ENCODE measurements at regions not wholly inside any gene's neighbourhood (a gene's known extent, or its start where the extent isn't known, plus 50 kb on each side); places are given as distances from the start of the nearest gene placed in this dataset.

DNA sequence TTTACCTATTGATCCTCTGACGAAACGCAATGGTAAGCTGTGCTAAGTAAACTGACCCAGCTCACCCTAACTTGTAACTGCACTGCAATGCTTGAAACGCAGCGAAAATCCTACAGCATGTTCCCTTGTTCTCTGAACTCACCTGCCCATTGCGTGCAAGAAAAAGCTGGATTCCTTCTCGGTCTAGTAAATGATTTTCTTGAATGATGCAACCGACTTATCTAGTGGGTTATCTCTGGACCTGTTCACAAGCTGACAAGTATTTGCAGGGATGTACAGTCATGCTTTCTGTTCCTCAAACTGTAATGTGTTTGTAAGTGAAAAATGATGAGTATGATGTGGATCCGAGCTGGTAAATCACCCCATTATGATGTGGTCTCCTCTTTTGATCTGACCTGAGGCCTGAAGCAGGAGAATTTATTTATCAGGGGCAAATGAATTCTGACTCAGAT is 140.1 kb downstream of the BTC start:
- Histone ChIP-seq H3K9me3 (ENCODE audit: control insufficient read depth, insufficient read depth, low read depth, low read length) (no peaks in the 10 kb centered on the region), H3K36me3 (ENCODE audit: control insufficient read depth in 2 of 2, insufficient read depth in 1 of 2, low read length in 2 of 2) (no peaks in the 10 kb centered on the region), H3K4me1 (ENCODE audit: control insufficient read depth, insufficient read depth, low read length) (no peaks in the 10 kb centered on the region), H3K27ac (ENCODE audit: extremely low read depth, low read depth, low read length) (no peak overlapping the region), H3K4me3 (ENCODE audit: low read depth, low read length) (no peak overlapping the region)
- ChIA-PET CTCF (interaction anchor here (0.6 to 1.0 kb wide), 2 partner anchors 31 to 277 kb away, joined by 3 read pairs; no protein-coding TSS in a partner anchor), POLR2A (no interaction called here)
- TF ChIP-seq HOXD13 (CRISPR knock-in tag; IDR thresholded peaks at IDR 0.05; ENCODE audit: borderline replicate concordance), result peak; percentile 81; the same call in 1 of the 2 replicates
- no peak for TF ChIP-seq ZNF561 (tag by site-specific recombination; IDR thresholded peaks at IDR 0.05; ENCODE audit: borderline replicate concordance)

DNA sequence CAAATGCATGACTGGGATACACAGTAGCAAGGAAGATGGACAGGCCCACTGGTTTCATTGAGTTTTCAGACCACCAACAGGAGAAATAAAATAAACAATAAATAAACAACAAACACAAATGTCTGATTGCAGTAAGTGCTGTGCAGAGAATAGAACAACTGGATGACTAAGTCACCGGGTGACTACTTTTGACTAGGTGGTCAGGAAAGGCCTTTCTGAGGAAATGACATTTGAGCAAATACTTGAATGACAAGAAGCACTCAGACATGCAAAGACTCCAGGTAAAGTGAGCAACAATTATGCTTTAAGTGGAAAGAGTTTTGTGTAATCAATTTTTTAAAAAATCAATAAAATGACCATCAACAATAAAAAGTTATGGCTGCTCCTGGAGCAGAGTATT is 137.7 kb downstream of the BTC start:
- H3K36me3 ChIP-seq (ENCODE audit: control insufficient read depth in 2 of 2, insufficient read depth in 1 of 2, low read length in 2 of 2), result no peaks in the 10 kb centered on the region
- no peak overlapping the region for H3K4me3 ChIP-seq (ENCODE audit: low read depth, low read length)
- ChIA-PET CTCF (no interaction called here), POLR2A (no interaction called here)
- no peaks in the 10 kb centered on the region for H3K9me3 ChIP-seq (ENCODE audit: control insufficient read depth, insufficient read depth, low read depth, low read length)
- no peaks in the 10 kb centered on the region for H3K4me1 ChIP-seq (ENCODE audit: control insufficient read depth, insufficient read depth, low read length)
- no peak overlapping the region for H3K27ac ChIP-seq (ENCODE audit: extremely low read depth, low read depth, low read length)
- TF ChIP-seq, protein P1, sequence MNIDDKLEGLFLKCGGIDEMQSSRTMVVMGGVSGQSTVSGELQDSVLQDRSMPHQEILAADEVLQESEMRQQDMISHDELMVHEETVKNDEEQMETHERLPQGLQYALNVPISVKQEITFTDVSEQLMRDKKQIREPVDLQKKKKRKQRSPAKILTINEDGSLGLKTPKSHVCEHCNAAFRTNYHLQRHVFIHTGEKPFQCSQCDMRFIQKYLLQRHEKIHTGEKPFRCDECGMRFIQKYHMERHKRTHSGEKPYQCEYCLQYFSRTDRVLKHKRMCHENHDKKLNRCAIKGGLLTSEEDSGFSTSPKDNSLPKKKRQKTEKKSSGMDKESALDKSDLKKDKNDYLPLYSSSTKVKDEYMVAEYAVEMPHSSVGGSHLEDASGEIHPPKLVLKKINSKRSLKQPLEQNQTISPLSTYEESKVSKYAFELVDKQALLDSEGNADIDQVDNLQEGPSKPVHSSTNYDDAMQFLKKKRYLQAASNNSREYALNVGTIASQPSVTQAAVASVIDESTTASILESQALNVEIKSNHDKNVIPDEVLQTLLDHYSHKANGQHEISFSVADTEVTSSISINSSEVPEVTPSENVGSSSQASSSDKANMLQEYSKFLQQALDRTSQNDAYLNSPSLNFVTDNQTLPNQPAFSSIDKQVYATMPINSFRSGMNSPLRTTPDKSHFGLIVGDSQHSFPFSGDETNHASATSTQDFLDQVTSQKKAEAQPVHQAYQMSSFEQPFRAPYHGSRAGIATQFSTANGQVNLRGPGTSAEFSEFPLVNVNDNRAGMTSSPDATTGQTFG (tag by site-specific recombination; IDR thresholded peaks at IDR 0.05; ENCODE audit: borderline replicate concordance), result no peak

GRCh38 chr4:74658116-74658515 is 136.2 kb downstream of the BTC start:
- H3K36me3 ChIP-seq (ENCODE audit: control insufficient read depth in 2 of 2, insufficient read depth in 1 of 2, low read length in 2 of 2), result no peaks in the 10 kb centered on the region
- H3K4me3 ChIP-seq (ENCODE audit: low read depth, low read length), result no peak overlapping the region
- no peak overlapping the region for H3K27ac ChIP-seq (ENCODE audit: extremely low read depth, low read depth, low read length)
- H3K4me1 ChIP-seq (ENCODE audit: control insufficient read depth, insufficient read depth, low read length), result no peaks in the 10 kb centered on the region
- CTCF ChIA-PET, result no interaction called here
- H3K9me3 ChIP-seq (ENCODE audit: control insufficient read depth, insufficient read depth, low read depth, low read length), result no peaks in the 10 kb centered on the region
- POLR2A ChIA-PET, result no interaction called here
- no peak for TF ChIP-seq ZNF302 (tag by site-specific recombination; IDR thresholded peaks at IDR 0.05; ENCODE audit: low read depth)
- no peak for TF ChIP-seq ZNF677 (tag by site-specific recombination; IDR thresholded peaks at IDR 0.05)
- no peak for TF ChIP-seq OVOL3 (tag by site-specific recombination; IDR thresholded peaks at IDR 0.05)
- no peak for TF ChIP-seq HOXC10 (CRISPR knock-in tag; IDR thresholded peaks at IDR 0.05)
- TF ChIP-seq PRDM1 (tag by site-specific recombination; IDR thresholded peaks at IDR 0.05), result no peak
- TF ChIP-seq ZNF623 (tag by site-specific recombination; IDR thresholded peaks at IDR 0.05), result no peak
- TF ChIP-seq PBX3 (CRISPR knock-in tag; IDR thresholded peaks at IDR 0.05), result no peak
- no peak for TF ChIP-seq ZNF596 (tag by site-specific recombination; IDR thresholded peaks at IDR 0.05)
- TF ChIP-seq MYNN (tag by site-specific recombination; IDR thresholded peaks at IDR 0.05; ENCODE audit: borderline replicate concordance), result no peak
- TF ChIP-seq ZNF777 (tag by site-specific recombination; IDR thresholded peaks at IDR 0.05; ENCODE audit: borderline replicate concordance), result no peak
- TF ChIP-seq ZNF248 (tag by site-specific recombination; IDR thresholded peaks at IDR 0.05), result no peak
- TF ChIP-seq ZNF274 (IDR thresholded peaks at IDR 0.05; ENCODE audit: low read length), result no peak
- TF ChIP-seq ZNF274 (tag by site-specific recombination; IDR thresholded peaks at IDR 0.05; ENCODE audit: borderline replicate concordance), result no peak
- TF ChIP-seq ZNF555 (tag by site-specific recombination; conservative IDR thresholded peaks at IDR 0.05), result no peak
- TF ChIP-seq, protein P2, sequence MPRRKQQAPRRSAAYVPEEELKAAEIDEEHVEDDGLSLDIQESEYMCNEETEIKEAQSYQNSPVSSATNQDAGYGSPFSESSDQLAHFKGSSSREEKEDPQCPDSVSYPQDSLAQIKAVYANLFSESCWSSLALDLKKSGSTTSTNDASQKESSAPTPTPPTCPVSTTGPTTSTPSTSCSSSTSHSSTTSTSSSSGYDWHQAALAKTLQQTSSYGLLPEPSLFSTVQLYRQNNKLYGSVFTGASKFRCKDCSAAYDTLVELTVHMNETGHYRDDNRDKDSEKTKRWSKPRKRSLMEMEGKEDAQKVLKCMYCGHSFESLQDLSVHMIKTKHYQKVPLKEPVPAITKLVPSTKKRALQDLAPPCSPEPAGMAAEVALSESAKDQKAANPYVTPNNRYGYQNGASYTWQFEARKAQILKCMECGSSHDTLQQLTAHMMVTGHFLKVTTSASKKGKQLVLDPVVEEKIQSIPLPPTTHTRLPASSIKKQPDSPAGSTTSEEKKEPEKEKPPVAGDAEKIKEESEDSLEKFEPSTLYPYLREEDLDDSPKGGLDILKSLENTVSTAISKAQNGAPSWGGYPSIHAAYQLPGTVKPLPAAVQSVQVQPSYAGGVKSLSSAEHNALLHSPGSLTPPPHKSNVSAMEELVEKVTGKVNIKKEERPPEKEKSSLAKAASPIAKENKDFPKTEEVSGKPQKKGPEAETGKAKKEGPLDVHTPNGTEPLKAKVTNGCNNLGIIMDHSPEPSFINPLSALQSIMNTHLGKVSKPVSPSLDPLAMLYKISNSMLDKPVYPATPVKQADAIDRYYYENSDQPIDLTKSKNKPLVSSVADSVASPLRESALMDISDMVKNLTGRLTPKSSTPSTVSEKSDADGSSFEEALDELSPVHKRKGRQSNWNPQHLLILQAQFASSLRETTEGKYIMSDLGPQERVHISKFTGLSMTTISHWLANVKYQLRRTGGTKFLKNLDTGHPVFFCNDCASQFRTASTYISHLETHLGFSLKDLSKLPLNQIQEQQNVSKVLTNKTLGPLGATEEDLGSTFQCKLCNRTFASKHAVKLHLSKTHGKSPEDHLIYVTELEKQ (tag by site-specific recombination; IDR thresholded peaks at IDR 0.05; ENCODE audit: borderline replicate concordance), result no peak
- TF ChIP-seq ZNF280C (tag by site-specific recombination; IDR thresholded peaks at IDR 0.05), result no peak
